GM19023 (cell line): ENCODE measurements at regions not wholly inside any gene's neighbourhood (a gene's known extent, or its start where the extent isn't known, plus 50 kb on each side); places are given as distances from the start of the nearest gene placed in this dataset.

ENCODE experiments used
- ATAC-seq: cut with Tn5 transposase; IDR thresholded peaks from one replicate; pipeline ENCODE4 v1.9.1; 2021; ENCODE audit warnings: mild to moderate bottlenecking, moderate library complexity; ENCODE audit not compliant: unreplicated experiment

GRCh38 chr13:73939071-73939380 is 195.2 kb downstream of the KLF12 start:
- ATAC-seq, result no peak

- ATAC-seq, result no peak
Measured at GRCh38 chr13:73938372-73939070, 195.7 kb downstream of the KLF12 start.

GRCh38 chr13:73937441-73937840 is 196.8 kb downstream of the KLF12 start:
- no peak for ATAC-seq

- ATAC-seq, result no peak
Measured at GRCh38 chr13:73935991-73936390, 198.2 kb downstream of the KLF12 start.

GRCh38 chr13:73934771-73935170 is 199.4 kb downstream of the KLF12 start:
- no peak for ATAC-seq

- no peak for ATAC-seq
Measured at GRCh38 chr13:73934215-73934641, 200.0 kb downstream of the KLF12 start.

- ATAC-seq, result no peak
Measured at GRCh38 chr13:73933795-73934194, 200.4 kb downstream of the KLF12 start.

- no peak for ATAC-seq
Measured at GRCh38 chr13:73932091-73932490, 202.1 kb downstream of the KLF12 start.

GRCh38 chr13:73929287-73929932 is 204.8 kb downstream of the KLF12 start:
- no peak for ATAC-seq

- ATAC-seq, result peak; percentile 85
Measured at GRCh38 chr13:73924607-73925006, 209.6 kb downstream of the KLF12 start.

GRCh38 chr13:73922493-73923393 is 211.5 kb downstream of the KLF12 start:
- no peak for ATAC-seq

GRCh38 chr13:73918691-73919090 is 215.5 kb downstream of the KLF12 start:
- ATAC-seq, result no peak

- ATAC-seq, result no peak
Measured at GRCh38 chr13:73913751-73914518, 220.3 kb downstream of the KLF12 start.

- no peak for ATAC-seq
Measured at GRCh38 chr13:73913079-73913740, 221.0 kb downstream of the KLF12 start.

- ATAC-seq, result no peak
Measured at GRCh38 chr13:73911361-73911760, 222.8 kb downstream of the KLF12 start.

- ATAC-seq, result no peak
Measured at GRCh38 chr13:73910733-73911132, 223.5 kb downstream of the KLF12 start.

- ATAC-seq, result no peak
Measured at GRCh38 chr13:73908809-73909208, 225.4 kb downstream of the KLF12 start.

GRCh38 chr13:73904625-73905024 is 229.6 kb downstream of the KLF12 start:
- ATAC-seq, result no peak

- no peak for ATAC-seq
Measured at GRCh38 chr13:73903561-73903960, 230.6 kb downstream of the KLF12 start.

- no peak for ATAC-seq
Measured at GRCh38 chr13:73902847-73903246, 231.4 kb downstream of the KLF12 start.
